ENCODE measurements at regions not wholly inside any gene's neighbourhood (a gene's known extent, or its start where the extent isn't known, plus 50 kb on each side); places are given as distances from the start of the nearest gene placed in this dataset.
"Not testable (repeated sequence)": the region's sequence is repeated elsewhere in the genome, so short reads cannot be mapped to it uniquely, and the experiment has no call there.

DNA sequence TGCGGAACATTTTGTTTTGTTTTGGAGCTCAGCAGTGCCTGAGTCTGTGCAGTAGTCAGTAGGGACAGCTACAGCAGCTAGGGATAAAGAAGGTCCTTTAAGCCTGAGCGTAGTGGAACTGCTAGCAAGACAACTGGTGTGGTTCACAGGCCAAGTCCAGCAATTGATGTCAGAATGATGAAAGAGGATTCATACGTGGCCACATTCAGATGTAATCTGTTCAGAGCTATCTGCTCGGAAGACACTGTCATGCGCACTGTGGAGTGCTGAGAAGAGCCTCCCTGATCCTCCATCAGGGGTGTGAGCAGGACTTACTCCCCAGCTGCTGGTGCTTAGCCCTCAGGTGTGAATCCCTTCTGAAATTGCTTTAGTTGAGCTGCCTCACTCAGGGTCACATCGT is 79.6 kb upstream of the ANKRD1 start:
- no peak overlapping the region for H3K4me3 ChIP-seq (ENCODE audit: low read depth, low read length)
- in situ Hi-C loops (cut with HindIII; ENCODE audit: low sequenced_read_pairs): no loop called here
- TF ChIP-seq, protein P1, sequence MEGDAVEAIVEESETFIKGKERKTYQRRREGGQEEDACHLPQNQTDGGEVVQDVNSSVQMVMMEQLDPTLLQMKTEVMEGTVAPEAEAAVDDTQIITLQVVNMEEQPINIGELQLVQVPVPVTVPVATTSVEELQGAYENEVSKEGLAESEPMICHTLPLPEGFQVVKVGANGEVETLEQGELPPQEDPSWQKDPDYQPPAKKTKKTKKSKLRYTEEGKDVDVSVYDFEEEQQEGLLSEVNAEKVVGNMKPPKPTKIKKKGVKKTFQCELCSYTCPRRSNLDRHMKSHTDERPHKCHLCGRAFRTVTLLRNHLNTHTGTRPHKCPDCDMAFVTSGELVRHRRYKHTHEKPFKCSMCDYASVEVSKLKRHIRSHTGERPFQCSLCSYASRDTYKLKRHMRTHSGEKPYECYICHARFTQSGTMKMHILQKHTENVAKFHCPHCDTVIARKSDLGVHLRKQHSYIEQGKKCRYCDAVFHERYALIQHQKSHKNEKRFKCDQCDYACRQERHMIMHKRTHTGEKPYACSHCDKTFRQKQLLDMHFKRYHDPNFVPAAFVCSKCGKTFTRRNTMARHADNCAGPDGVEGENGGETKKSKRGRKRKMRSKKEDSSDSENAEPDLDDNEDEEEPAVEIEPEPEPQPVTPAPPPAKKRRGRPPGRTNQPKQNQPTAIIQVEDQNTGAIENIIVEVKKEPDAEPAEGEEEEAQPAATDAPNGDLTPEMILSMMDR (IDR thresholded peaks at IDR 0.05; ENCODE audit: low read depth, low read length, missing control alignments): no peak
- DNase-seq (ENCODE audit: low read depth): no peak

DNA sequence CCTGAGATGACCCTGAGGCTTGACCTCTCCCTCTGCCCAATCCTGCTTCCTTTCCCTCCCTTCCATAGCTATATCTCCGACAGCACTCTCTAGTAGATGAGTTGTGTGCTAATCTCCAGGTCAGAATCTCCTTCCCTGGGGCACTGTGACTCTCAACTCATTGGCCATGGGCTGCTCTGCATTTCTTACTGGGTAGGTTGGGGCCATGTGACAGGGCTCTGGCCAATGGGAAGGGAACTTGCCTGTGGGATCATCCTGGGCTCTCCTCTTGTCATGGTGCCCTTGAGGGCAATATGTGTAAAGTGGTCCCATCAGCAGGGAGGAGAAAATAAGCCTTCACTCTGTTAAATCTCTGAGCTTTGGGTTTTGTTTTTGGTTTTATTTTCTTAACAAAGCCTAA is 80.1 kb upstream of the ANKRD1 start:
- no peak overlapping the region for H3K4me3 ChIP-seq (ENCODE audit: low read depth, low read length)
- no peak for DNase-seq (ENCODE audit: low read depth)
- in situ Hi-C loops (cut with HindIII; ENCODE audit: low sequenced_read_pairs): no loop called here
- TF ChIP-seq, protein P1 (IDR thresholded peaks at IDR 0.05; ENCODE audit: low read depth, low read length, missing control alignments): no peak

DNA sequence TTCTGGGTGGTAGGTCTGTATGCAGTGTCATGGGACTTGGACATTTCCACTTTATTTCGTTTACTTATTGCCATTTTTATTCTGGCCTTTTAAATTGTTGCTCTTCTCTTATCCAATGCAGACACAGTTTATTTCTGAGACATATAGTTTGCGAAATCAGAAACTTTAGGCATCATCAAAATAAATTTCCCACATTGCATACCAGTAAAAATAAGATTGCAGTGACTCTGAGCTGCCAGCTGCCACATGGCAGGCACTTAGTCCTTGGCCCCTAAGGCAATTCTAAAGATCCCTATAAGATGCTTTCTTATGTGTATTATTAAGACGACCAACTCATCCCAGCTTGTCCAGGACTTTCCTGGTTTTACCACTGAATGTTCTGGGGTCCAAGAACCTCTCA is 81.8 kb upstream of the ANKRD1 start:
- TF ChIP-seq, protein P1 (IDR thresholded peaks at IDR 0.05; ENCODE audit: low read depth, low read length, missing control alignments): no peak
- H3K4me3 ChIP-seq (ENCODE audit: low read depth, low read length): no peak overlapping the region
- in situ Hi-C loops (cut with HindIII; ENCODE audit: low sequenced_read_pairs): no loop called here
- no peak for DNase-seq (ENCODE audit: low read depth)

DNA sequence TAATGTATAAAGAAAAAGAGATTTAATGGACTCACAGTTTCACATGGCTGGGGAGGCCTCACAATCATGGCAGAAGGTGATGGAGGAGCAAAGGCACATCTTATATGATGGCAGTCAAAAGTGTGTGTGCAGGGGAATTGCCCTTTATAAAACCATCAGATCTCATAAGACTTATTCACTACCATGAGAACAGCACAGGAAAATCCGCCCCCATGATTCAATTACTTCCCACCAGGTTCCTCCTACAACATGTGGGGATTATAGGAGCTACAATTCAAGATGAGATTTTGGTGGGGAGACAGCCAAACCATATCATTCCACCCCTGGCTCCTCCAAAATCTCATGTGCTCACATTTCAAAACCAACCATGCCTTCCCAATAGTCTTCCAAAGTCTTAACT is 82.5 kb upstream of the ANKRD1 start:
- H3K4me3 ChIP-seq (ENCODE audit: low read depth, low read length); DNase-seq (ENCODE audit: low read depth); in situ Hi-C loops (cut with HindIII; ENCODE audit: low sequenced_read_pairs): not testable (repeated sequence)

DNA sequence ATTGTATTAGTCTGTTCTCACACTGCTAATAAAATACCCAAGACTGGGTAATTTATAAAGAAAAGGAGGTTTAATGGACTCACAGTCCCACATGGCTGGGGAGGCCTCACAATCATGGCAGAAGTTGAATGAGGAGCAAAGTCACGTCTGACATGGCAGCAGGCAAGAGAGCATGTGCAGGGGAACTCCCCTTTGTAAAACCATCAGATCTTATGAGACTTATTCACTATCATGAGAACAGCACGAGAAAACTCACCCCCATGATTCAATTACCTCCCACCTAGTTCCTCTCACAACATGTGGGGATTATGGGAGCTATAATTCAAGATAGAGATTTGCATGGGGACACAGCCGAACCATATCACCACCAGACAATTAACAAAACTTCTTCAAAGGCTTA is 84.4 kb upstream of the ANKRD1 start:
- in situ Hi-C loops (cut with HindIII; ENCODE audit: low sequenced_read_pairs); H3K4me3 ChIP-seq (ENCODE audit: low read depth, low read length); DNase-seq (ENCODE audit: low read depth): not testable (repeated sequence)

DNA sequence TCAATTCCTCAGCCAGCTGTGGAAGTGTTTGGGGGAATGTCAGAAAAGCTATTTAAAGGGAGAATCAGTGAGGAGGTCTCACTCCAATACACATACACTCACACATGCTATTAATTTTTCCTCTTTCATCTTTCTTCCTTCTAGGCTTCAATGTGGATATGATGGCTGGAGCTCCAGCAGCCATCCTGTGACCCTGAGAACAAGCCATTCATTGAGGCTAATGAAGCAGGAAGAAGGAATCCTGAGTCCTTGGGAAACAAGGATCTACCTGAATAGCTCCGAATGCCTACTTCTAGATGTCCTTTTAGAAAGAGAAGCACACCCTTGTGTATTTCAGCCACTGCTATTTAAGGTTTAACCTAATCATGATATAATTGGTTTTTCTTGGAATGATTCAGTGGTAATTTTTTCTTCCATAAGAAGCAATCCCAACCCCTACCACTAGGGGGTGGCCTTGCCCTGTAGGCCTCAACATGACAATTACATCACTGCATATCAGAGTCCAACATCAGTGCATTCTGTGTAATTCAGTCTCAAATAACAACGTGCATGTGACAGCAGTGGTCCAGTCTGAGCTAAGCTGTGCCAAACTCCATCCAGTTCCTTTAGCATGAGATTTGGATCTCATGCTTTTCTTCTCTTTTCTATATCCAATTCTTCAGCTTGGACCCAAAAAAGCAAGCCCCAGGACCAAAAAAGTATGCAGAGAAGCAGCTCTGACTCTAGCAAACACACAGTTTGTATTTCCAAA is 85.3 kb upstream of the ANKRD1 start:
- DNase-seq (ENCODE audit: low read depth): peak; percentile 68
- in situ Hi-C loops (cut with HindIII; ENCODE audit: low sequenced_read_pairs): no loop called here
- H3K4me3 ChIP-seq (ENCODE audit: low read depth, low read length): no peak overlapping the region
- TF ChIP-seq, protein P1 (IDR thresholded peaks at IDR 0.05; ENCODE audit: low read depth, low read length, missing control alignments): peak; percentile 92

DNA sequence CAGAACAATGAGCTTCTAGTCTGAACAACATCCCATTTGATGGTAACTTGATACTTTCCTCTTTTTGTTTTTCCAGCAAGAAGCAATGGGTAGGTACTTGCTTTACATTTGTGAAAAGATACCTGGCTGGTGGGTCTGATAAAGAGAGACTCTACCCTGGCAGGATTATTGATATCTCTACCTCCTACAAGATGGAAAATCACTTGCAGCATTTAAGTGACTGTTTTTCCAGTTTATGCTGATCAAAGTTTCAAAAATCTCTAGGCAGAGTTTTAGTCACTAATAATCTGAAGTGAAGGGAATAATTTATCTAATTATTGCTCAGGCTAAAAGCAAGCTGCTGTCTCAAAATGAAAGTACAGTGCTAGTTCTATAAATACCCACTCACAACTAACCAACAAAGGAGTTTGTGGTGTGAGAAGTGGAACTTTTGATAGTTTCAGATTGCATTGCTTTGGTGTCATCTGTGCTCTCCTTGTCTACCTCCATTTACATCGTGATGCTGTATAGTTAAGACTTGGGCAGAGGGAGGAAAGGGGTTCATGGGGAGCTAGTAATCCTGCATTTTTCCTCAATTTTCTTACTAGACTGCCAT is 86.0 kb upstream of the ANKRD1 start:
- H3K4me3 ChIP-seq (ENCODE audit: low read depth, low read length): no peak overlapping the region
- DNase-seq (ENCODE audit: low read depth): no peak
- TF ChIP-seq, protein P1 (IDR thresholded peaks at IDR 0.05; ENCODE audit: low read depth, low read length, missing control alignments): no peak
- in situ Hi-C loops (cut with HindIII; ENCODE audit: low sequenced_read_pairs): no loop called here

Measured in astrocyte of the cerebellum (primary cell).